Calu3 (cell line): ENCODE measurements at regions not wholly inside any gene's neighbourhood (a gene's known extent, or its start where the extent isn't known, plus 50 kb on each side); places are given as distances from the start of the nearest gene placed in this dataset.

Experiments used
- BruUV-seq: library from RNA; stranded (reverse); fragments of 400-500 nt; replicated peaks from 2 replicates; lab custom pipeline; 2021; lab: Mats Ljungman, UMichigan
- CTCF ChIA-PET: fragments of 300-600 bp; sonication (Branson Sonifier 250); formaldehyde crosslinking; loops from one replicate; lab custom pipeline; 2022; ENCODE audit warnings: antibody characterized with exemption; lab: Charles Lee
- DNase-seq: peaks from one replicate; pipeline ENCODE4 v3.0.0; 2022
- H3K27ac Mint-ChIP-seq: one replicate; pipeline ENCODE4 v1.8.0; 2022; ENCODE audit warnings: mixed read lengths; ENCODE audit not compliant: unreplicated experiment
- H3K27me3 Mint-ChIP-seq: one replicate; pipeline ENCODE4 v1.8.0; 2022; ENCODE audit warnings: mixed read lengths; ENCODE audit not compliant: unreplicated experiment
- H3K36me3 Mint-ChIP-seq: one replicate; pipeline ENCODE4 v1.8.0; 2022; ENCODE audit warnings: mild to moderate bottlenecking, moderate library complexity, mixed read lengths; ENCODE audit not compliant: insufficient read depth, unreplicated experiment
- H3K4me1 Mint-ChIP-seq: one replicate; pipeline ENCODE4 v1.8.0; 2022; ENCODE audit warnings: mild to moderate bottlenecking, low read depth, mixed read lengths; ENCODE audit not compliant: unreplicated experiment
- H3K4me3 Mint-ChIP-seq: one replicate; pipeline ENCODE4 v1.8.0; 2022; ENCODE audit warnings: mild to moderate bottlenecking, low read depth, moderate library complexity, mixed read lengths; ENCODE audit not compliant: unreplicated experiment
- H3K9me3 Mint-ChIP-seq: one replicate; pipeline ENCODE4 v1.8.0; 2022; ENCODE audit warnings: low read depth, mixed read lengths; ENCODE audit not compliant: unreplicated experiment
- CTCF ChIP-seq: fragments of 200-600 bp; IDR thresholded peaks from one replicate; pipeline ENCODE4 v1.8.0; 2022; ENCODE audit warnings: antibody characterized with exemption; ENCODE audit not compliant: unreplicated experiment
- intact Hi-C: fragments of 100-400 bp; cut with micrococcal nuclease; formaldehyde crosslinking; loops from one replicate; pipeline ENCODE4 v1.10.0; 2022; ENCODE audit not compliant: unreplicated experiment

GRCh38 chr20:6644813-6645628 is 122.5 kb upstream of the BMP2 start:
- H3K4me3 Mint-ChIP-seq = no peak overlapping the region
- H3K27me3 Mint-ChIP-seq = no peaks in the 10 kb centered on the region
- no peak for TF ChIP-seq CTCF
- intact Hi-C loops = no loop called here
- no TSS peak for BruUV-seq
- H3K27ac Mint-ChIP-seq = no peak overlapping the region
- CTCF ChIA-PET = no interaction called here
- H3K4me1 Mint-ChIP-seq = no peaks in the 10 kb centered on the region
- H3K9me3 Mint-ChIP-seq = no peaks in the 10 kb centered on the region
- DNase-seq = no peak
- H3K36me3 Mint-ChIP-seq = no peaks in the 10 kb centered on the region

- CTCF ChIA-PET = interaction anchor here (1.0 kb wide), 1 partner anchor 95 kb away, joined by 6 read pairs; no protein-coding TSS in a partner anchor
- no peak overlapping the region for H3K4me3 Mint-ChIP-seq
These were observed 126.5 kb upstream of the BMP2 start for GRCh38 chr20:6641012-6641411.

GRCh38 chr20:6637160-6637579 is 130.3 kb upstream of the BMP2 start:
- H3K27ac Mint-ChIP-seq = no peak overlapping the region
- H3K36me3 Mint-ChIP-seq = no peaks in the 10 kb centered on the region
- DNase-seq = no peak
- CTCF ChIA-PET = interaction anchor here (0.6 to 2.2 kb wide), 3 partner anchors 72 to 649 kb away, joined by 3 to 7 read pairs (median 3); no protein-coding TSS in a partner anchor
- BruUV-seq = no TSS peak
- TF ChIP-seq CTCF = no peak
- H3K27me3 Mint-ChIP-seq = no peaks in the 10 kb centered on the region
- H3K4me1 Mint-ChIP-seq = peaks cover 8% of the 10 kb centered on the region
- intact Hi-C loops = loop anchor here (2.0 to 10.0 kb wide), 3 partner anchors 54 to 372 kb away; partner anchors contain the start of gene BMP2
- H3K4me3 Mint-ChIP-seq = no peak overlapping the region
- H3K9me3 Mint-ChIP-seq = no peaks in the 10 kb centered on the region

More at GRCh38 chr20:6641012-6641411, 126.5 kb upstream of the BMP2 start:
- no peaks in the 10 kb centered on the region for H3K27me3 Mint-ChIP-seq
- DNase-seq = no peak
- TF ChIP-seq CTCF = no peak
- no peaks in the 10 kb centered on the region for H3K9me3 Mint-ChIP-seq
- no peak overlapping the region for H3K27ac Mint-ChIP-seq
- no peaks in the 10 kb centered on the region for H3K4me1 Mint-ChIP-seq
- no TSS peak for BruUV-seq
- no peaks in the 10 kb centered on the region for H3K36me3 Mint-ChIP-seq
- intact Hi-C loops = no loop called here

- DNase-seq = peak; percentile 34
- H3K27ac Mint-ChIP-seq = no peak overlapping the region
- CTCF ChIA-PET = interaction anchor here (0.6 to 2.2 kb wide), 3 partner anchors 72 to 649 kb away, joined by 3 to 7 read pairs (median 3); no protein-coding TSS in a partner anchor
These were observed 131.0 kb upstream of the BMP2 start for GRCh38 chr20:6636209-6637159.

More at GRCh38 chr20:6636209-6637159, 131.0 kb upstream of the BMP2 start:
- no peak overlapping the region for H3K4me3 Mint-ChIP-seq
- intact Hi-C loops = loop anchor here (1.0 to 10.0 kb wide), 4 partner anchors 54 to 372 kb away; partner anchors contain the start of gene BMP2
- no TSS peak for BruUV-seq
- peak; percentile 31 for TF ChIP-seq CTCF
- H3K27me3 Mint-ChIP-seq = no peaks in the 10 kb centered on the region
- H3K9me3 Mint-ChIP-seq = no peaks in the 10 kb centered on the region
- peaks cover 8% of the 10 kb centered on the region for H3K4me1 Mint-ChIP-seq
- H3K36me3 Mint-ChIP-seq = no peaks in the 10 kb centered on the region
